HepG2 (cell line): ENCODE measurements at regions not wholly inside any gene's neighbourhood (a gene's known extent, or its start where the extent isn't known, plus 50 kb on each side); places are given as distances from the start of the nearest gene placed in this dataset.

Source experiments
- ATAC-seq: fragments of 200-7000 bp; cut with Tn5 transposase; 3 replicates; pipeline ENCODE4 v1.9.1; 2020; ENCODE audit warnings: mild to moderate bottlenecking, moderate library complexity
- BruUV-seq: library from RNA; stranded (reverse); fragments of 400-500 nt; replicated peaks from 2 replicates; lab custom pipeline; 2021; lab: Mats Ljungman, UMichigan
- CTCF ChIA-PET: fragments of 300-600 bp; formaldehyde crosslinking; extraction: SDS; loops from one replicate; lab custom pipeline; 2021; ENCODE audit warnings: low total read pairs, inconsistent platforms, low intra/inter-chr PET ratio; lab: Yijun Ruan, JAX
- POLR2A ChIA-PET: fragments of 350-600 bp; sonication (Branson Sonifier 250); formaldehyde crosslinking; loops from one replicate; lab custom pipeline; 2020; ENCODE audit warnings: antibody characterized with exemption, inconsistent platforms; lab: Yijun Ruan, JAX
- DNase-seq: peaks from one replicate; pipeline ENCODE4 v3.0.0-alpha.2; 2015; ENCODE audit warnings: low spot score
- FAIRE-seq: peaks from 3 replicates; lab custom pipeline; 2011; peaks lifted over from hg19 to GRCh38; lab: Jason Lieb, UNC
- H2AFZ ChIP-seq: one replicate; pipeline ENCODE4 v1.6.1; 2011; ENCODE audit warnings: low read length, inconsistent platforms
- H3K27ac ChIP-seq: fragments of 300-600 bp; 3 replicates; pipeline ENCODE4 v1.8.0; 2011; ENCODE audit warnings: mixed run types, mild to moderate bottlenecking, mixed read lengths, low read length, inconsistent platforms; ENCODE audit not compliant: insufficient read depth; ENCODE audit errors: extremely low read length
- H3K27me3 ChIP-seq, 2 experiments: fragments of 200-600 bp in 1 of 2; 2 replicates in 1 of 2; 3 replicates in 1 of 2; pipeline versions ENCODE4 v1.6.0 to v1.8.0; 2011; ENCODE audit warnings: low read length in 2 of 2, mild to moderate bottlenecking in 2 of 2, moderate library complexity in 2 of 2, inconsistent platforms in 1 of 2; ENCODE audit not compliant: insufficient read depth in 2 of 2, control insufficient read depth in 1 of 2
- H3K36me3 ChIP-seq, 2 experiments: fragments of 200-600 bp in 1 of 2; replicated peaks in 1 of 2; 2 replicates in 1 of 2; 3 replicates in 1 of 2; pipeline versions ENCODE4 v1.5.1 to v1.8.0; 2011; ENCODE audit warnings: low read length in 2 of 2, inconsistent platforms in 1 of 2; ENCODE audit not compliant: insufficient read depth in 2 of 2, control insufficient read depth in 1 of 2
- H3K4me1 ChIP-seq: 2 replicates; pipeline ENCODE4 v1.5.1; 2012; ENCODE audit warnings: low read length, inconsistent platforms; ENCODE audit not compliant: insufficient read depth
- H3K4me2 ChIP-seq: 2 replicates; pipeline ENCODE4 v1.6.0; 2011; ENCODE audit warnings: low read depth, low read length, inconsistent platforms
- H3K4me3 ChIP-seq, 3 experiments: fragments of 200-600 bp in 1 of 3; sonication (generic), shearing (Covaris generic) in 1 of 3; replicated peaks in 1 of 3; 2 replicates each; pipeline ENCODE4 v1.5.1; 2011 to 2016; ENCODE audit warnings: low read length in 3 of 3, inconsistent platforms in 2 of 3, low read depth in 2 of 3, mild to moderate bottlenecking in 2 of 3, control low read depth in 1 of 3, mixed read lengths in 1 of 3; ENCODE audit not compliant: insufficient read depth in 1 of 3
- H3K79me2 ChIP-seq: one replicate; pipeline ENCODE4 v1.6.1; 2011; ENCODE audit warnings: low read length, inconsistent platforms; ENCODE audit not compliant: insufficient read depth
- H3K9ac ChIP-seq: 2 replicates; pipeline ENCODE4 v1.6.0; 2011; ENCODE audit warnings: mild to moderate bottlenecking, low read depth, low read length, inconsistent platforms; ENCODE audit not compliant: insufficient read depth
- H3K9me3 ChIP-seq: 2 replicates; pipeline ENCODE4 v1.5.1; 2012; ENCODE audit warnings: mild to moderate bottlenecking, low read length
- H4K20me1 ChIP-seq: 2 replicates; pipeline ENCODE4 v1.6.0; 2011; ENCODE audit warnings: inconsistent platforms, mild to moderate bottlenecking, low read length, moderate library complexity; ENCODE audit not compliant: insufficient read depth
- AHR ChIP-seq: IDR thresholded peaks from 2 replicates; pipeline ENCODE4 v1.6.1; 2018; ENCODE audit warnings: missing genetic modification reagents, missing compliant biosample characterization
- ARID2 ChIP-seq: sonication (generic); formaldehyde crosslinking; IDR thresholded peaks from 2 replicates; pipeline ENCODE4 v1.8.1; 2022; ENCODE audit warnings: mild to moderate bottlenecking, missing genetic modification reagents, borderline replicate concordance
- HNRNPLL ChIP-seq: fragments of 200-400 bp; formaldehyde crosslinking; IDR thresholded peaks from 2 replicates; pipeline ENCODE4 v1.6.1; 2017; ENCODE audit warnings: mild to moderate bottlenecking, low read depth, low read length; ENCODE audit not compliant: poor library complexity, severe bottlenecking
- MTF2 ChIP-seq: sonication (generic); formaldehyde crosslinking; IDR thresholded peaks from 2 replicates; pipeline ENCODE4 v1.5.0; 2020; ENCODE audit warnings: missing genetic modification reagents, borderline replicate concordance
- NFE2 ChIP-seq: sonication (generic); formaldehyde crosslinking; IDR thresholded peaks from 2 replicates; pipeline ENCODE4 v1.4.0; 2020; ENCODE audit warnings: missing genetic modification reagents
- PTBP1 ChIP-seq: fragments of 200-400 bp; formaldehyde crosslinking; IDR thresholded peaks from 2 replicates; pipeline ENCODE4 v1.6.1; 2018; ENCODE audit warnings: low read length, low read depth; ENCODE audit not compliant: poor library complexity, severe bottlenecking
- RAD21 ChIP-seq: fragments of 450-650 bp; formaldehyde crosslinking; IDR thresholded peaks from 2 replicates; pipeline ENCODE4 v1.5.0; 2020; ENCODE audit warnings: mild to moderate bottlenecking
- SIN3B ChIP-seq: fragments of 150-350 bp; IDR thresholded peaks from 2 replicates; pipeline ENCODE4 v1.6.1; 2014; ENCODE audit warnings: low read length
- SKI ChIP-seq: fragments of 450-650 bp; IDR thresholded peaks from one replicate; pipeline ENCODE4 v1.6.1; 2018; ENCODE audit warnings: mild to moderate bottlenecking; ENCODE audit not compliant: partially characterized antibody
- TCF7L2 ChIP-seq: IDR thresholded peaks from 2 replicates; pipeline ENCODE4 v1.6.1; 2011; ENCODE audit warnings: mild to moderate bottlenecking, low read depth, low read length, moderate library complexity
- TEF ChIP-seq: sonication (generic); formaldehyde crosslinking; IDR thresholded peaks from 2 replicates; pipeline ENCODE4 v1.5.0; 2020; ENCODE audit warnings: missing genetic modification reagents
- ZBTB7B ChIP-seq: sonication (generic); formaldehyde crosslinking; IDR thresholded peaks from 2 replicates; pipeline ENCODE4 v1.4.0; 2020; ENCODE audit warnings: missing genetic modification reagents
- ZFP36 ChIP-seq: fragments of 150-350 bp; IDR thresholded peaks from 2 replicates; pipeline ENCODE4 v1.6.1; 2018; ENCODE audit warnings: borderline replicate concordance, low read length, low read depth; ENCODE audit not compliant: partially characterized antibody
- ZNF468 ChIP-seq: sonication (generic); formaldehyde crosslinking; IDR thresholded peaks from 2 replicates; pipeline ENCODE4 v1.8.0; 2022; ENCODE audit warnings: mild to moderate bottlenecking, moderate library complexity, missing genetic modification reagents
- ZNF790 ChIP-seq: sonication (generic); formaldehyde crosslinking; IDR thresholded peaks from 2 replicates; pipeline ENCODE4 v1.8.0; 2022; ENCODE audit warnings: missing genetic modification reagents, mild to moderate bottlenecking, borderline replicate concordance
- WGBS: methylation state at CpG from one replicate; pipeline ENCODE4 v1.1.6; 2017; ENCODE audit warnings: low lambda C conversion rate; 5-methylcytosine and 5-hydroxymethylcytosine counted together
- in situ Hi-C: cut with HindIII; loops from 2 replicates; pipeline ENCODE4 v1.10.0; 2017; ENCODE audit warnings: low pct_unique_long_range_greater_than_20kb; ENCODE audit not compliant: extremely low pct_ligation_motif_present
- intact Hi-C: fragments of 100-400 bp; cut with micrococcal nuclease; formaldehyde crosslinking; loops from one replicate; pipeline ENCODE4 v1.10.0; 2022; ENCODE audit not compliant: unreplicated experiment
- TF ChIP-seq, protein P1 (sequence below): sonication (generic); formaldehyde crosslinking; IDR thresholded peaks from 2 replicates; pipeline ENCODE4 v1.9.0; 2021; ENCODE audit warnings: missing genetic modification reagents, mild to moderate bottlenecking, borderline replicate concordance
- TF ChIP-seq, protein P2 (sequence below): sonication (generic); formaldehyde crosslinking; IDR thresholded peaks from 2 replicates; pipeline ENCODE4 v1.5.0; 2020; ENCODE audit warnings: missing genetic modification reagents

DNA sequence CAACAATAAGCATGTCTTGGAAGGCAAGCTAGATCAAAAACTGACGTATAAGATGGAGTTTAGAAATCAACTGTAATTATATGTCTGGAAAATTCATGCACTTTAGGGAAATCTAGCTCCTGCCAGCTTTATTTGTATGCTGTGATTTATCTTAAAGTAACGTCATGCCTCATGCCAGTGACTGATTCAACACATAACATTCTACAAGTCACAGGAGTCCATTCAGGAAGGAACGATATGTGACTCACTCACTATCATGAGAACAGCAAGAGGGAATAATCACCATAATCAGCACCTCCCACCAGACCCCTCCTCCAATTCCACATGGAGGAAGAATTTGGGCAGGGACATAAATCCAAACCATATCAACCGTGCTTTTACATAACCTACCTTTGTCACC, 682.4 kb upstream of the ADAMTS5 start (continued):
- TF ChIP-seq TCF7L2: no peak
- TF ChIP-seq, protein P1, sequence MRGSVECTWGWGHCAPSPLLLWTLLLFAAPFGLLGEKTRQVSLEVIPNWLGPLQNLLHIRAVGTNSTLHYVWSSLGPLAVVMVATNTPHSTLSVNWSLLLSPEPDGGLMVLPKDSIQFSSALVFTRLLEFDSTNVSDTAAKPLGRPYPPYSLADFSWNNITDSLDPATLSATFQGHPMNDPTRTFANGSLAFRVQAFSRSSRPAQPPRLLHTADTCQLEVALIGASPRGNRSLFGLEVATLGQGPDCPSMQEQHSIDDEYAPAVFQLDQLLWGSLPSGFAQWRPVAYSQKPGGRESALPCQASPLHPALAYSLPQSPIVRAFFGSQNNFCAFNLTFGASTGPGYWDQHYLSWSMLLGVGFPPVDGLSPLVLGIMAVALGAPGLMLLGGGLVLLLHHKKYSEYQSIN (CRISPR knock-in tag): no peak
- TF ChIP-seq ZNF468 (CRISPR knock-in tag): no peak
- TF ChIP-seq PTBP1: no peak

DNA sequence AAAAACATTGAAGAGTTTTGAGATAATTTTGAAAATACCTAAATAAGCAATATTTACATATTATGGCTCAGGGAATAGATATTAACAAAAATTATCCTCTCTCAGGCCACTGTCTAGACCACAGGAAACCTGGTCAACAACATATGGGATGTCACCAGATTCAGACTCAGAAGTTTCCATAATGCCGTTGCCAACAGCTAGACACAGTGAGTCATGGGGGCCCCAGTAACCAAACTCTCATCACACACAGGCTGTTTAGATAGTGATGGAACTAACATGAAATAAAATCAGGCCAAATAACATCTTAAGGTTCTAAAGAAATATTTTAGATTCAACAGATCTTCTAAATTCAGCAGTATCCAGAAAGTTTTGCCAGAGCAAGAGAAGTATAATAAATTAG, 681.7 kb upstream of the ADAMTS5 start:
- ChIA-PET POLR2A (no interaction called here), CTCF (no interaction called here)
- ATAC-seq (no peak), FAIRE-seq (no peak), DNase-seq (no peak)
- Histone ChIP-seq H3K9me3 (peaks cover 89% of the 10 kb centered on the region), H3K79me2 (no peaks in the 10 kb centered on the region), H3K27me3 (no peaks in the 10 kb centered on the region), H3K9ac (no peak overlapping the region), H2AFZ (no peak overlapping the region), H3K4me3 (no peak overlapping the region), H3K36me3 (no peaks in the 10 kb centered on the region), H3K4me1 (no peaks in the 10 kb centered on the region), H3K27ac (no peak overlapping the region), H4K20me1 (no peaks in the 10 kb centered on the region), H3K4me2 (no peak overlapping the region)
- no TSS peak for BruUV-seq
- intact Hi-C loops (no loop called here), in situ Hi-C loops (no loop called here)
- TF ChIP-seq MTF2 (CRISPR knock-in tag) (no peak), NFE2 (CRISPR knock-in tag) (no peak), SIN3B (no peak), TEF (CRISPR knock-in tag) (no peak), HNRNPLL (no peak), ARID2 (CRISPR knock-in tag) (no peak), RAD21 (no peak), AHR (CRISPR knock-in tag) (no peak), ZBTB7B (no peak), ZFP36 (no peak), ZNF790 (CRISPR knock-in tag) (no peak), SKI (no peak)
- TF ChIP-seq, protein P2, sequence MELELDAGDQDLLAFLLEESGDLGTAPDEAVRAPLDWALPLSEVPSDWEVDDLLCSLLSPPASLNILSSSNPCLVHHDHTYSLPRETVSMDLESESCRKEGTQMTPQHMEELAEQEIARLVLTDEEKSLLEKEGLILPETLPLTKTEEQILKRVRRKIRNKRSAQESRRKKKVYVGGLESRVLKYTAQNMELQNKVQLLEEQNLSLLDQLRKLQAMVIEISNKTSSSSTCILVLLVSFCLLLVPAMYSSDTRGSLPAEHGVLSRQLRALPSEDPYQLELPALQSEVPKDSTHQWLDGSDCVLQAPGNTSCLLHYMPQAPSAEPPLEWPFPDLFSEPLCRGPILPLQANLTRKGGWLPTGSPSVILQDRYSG (CRISPR knock-in tag): no peak
- 42% methylated on average over 1 of the region's 1 CpG for WGBS
